ENCODE measurements at regions not wholly inside any gene's neighbourhood (a gene's known extent, or its start where the extent isn't known, plus 50 kb on each side); places are given as distances from the start of the nearest gene placed in this dataset.

DNA sequence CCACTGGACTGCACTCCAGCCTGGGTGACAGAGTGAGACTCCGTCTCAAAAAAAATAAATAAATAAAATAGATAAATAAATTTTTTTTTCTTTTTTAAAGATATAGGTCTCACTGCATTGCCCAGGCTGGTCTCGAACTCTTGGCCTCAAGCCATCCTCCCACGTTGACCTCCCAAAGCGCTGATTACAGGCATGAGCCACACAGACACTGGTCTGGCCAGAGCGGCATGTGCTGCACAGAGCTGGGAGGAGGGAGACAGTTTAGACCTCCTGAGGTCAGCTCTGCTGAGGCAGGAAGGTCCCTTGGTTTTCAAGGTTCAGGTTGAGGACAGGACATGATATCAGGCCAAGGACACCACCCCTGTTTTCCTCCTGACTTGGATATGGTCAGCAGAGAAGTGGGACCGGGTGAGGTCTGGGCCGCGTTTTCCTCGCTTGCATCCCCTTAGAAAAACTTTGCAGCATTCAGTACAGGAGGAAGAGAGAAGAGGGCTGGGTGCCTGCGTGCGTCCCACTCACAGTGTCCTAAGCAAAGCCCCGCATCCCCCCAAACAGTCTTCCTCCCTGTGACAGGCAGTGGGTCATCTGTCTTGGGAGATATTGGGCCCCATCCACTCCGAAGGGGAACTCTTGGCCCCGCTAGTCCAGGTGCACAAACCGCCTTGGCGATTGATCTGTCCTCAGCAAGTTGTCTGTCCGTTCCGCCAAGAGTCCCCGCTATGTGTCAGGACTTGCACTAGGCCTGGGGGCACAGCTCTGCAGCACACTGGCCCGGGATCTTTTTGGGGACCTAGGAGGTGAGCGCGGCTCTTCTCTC is 56.1 kb downstream of the ZNF727 start:
- TF ChIP-seq CTCF (IDR thresholded peaks at IDR 0.05), result no peak
- no peak for TF ChIP-seq POLR2A (IDR thresholded peaks at IDR 0.05)
